Suprapubic skin (tissue), 3 donors: ENCODE measurements at regions not wholly inside any gene's neighbourhood (a gene's known extent, or its start where the extent isn't known, plus 50 kb on each side); places are given as distances from the start of the nearest gene placed in this dataset.

Experiments used
- POLR2A ChIP-seq, 2 donors: fragments of 450-650 bp; IDR thresholded peaks; one replicate each; pipeline ENCODE4 v1.6.1; 2017; ENCODE audit warnings: antibody characterized with exemption in 2 of 2, mild to moderate bottlenecking in 2 of 2, moderate library complexity in 2 of 2
- TF ChIP-seq, protein P1 (sequence below), 2 donors: fragments of 200-600 bp in 1 of 2; fragments of 450-650 bp in 1 of 2; sonication (generic) in 1 of 2; IDR thresholded peaks; one replicate each; pipeline ENCODE4 v1.5.1; 2016 to 2019; ENCODE audit warnings: antibody characterized with exemption in 2 of 2, mild to moderate bottlenecking in 1 of 2, moderate library complexity in 1 of 2

DNA sequence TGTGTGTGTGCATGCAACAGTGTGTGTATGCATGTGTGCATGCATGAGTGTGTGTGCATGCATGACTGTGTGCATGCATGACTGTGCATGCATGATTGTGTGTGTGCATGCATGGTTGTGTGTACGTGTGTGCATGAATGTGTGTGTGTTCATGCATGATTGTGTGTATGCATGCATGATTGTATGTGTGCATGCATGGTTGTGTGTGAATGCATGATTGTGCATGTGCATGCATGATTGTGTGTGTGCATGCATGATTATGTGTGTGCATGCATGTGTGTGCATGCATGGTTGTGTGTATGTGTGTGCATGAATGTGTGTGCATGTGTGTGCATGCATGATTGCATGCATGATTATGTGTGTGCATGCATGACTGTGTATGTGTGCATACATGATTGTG, 1052.0 kb downstream of the TBC1D22A start:
- TF ChIP-seq, protein P1, sequence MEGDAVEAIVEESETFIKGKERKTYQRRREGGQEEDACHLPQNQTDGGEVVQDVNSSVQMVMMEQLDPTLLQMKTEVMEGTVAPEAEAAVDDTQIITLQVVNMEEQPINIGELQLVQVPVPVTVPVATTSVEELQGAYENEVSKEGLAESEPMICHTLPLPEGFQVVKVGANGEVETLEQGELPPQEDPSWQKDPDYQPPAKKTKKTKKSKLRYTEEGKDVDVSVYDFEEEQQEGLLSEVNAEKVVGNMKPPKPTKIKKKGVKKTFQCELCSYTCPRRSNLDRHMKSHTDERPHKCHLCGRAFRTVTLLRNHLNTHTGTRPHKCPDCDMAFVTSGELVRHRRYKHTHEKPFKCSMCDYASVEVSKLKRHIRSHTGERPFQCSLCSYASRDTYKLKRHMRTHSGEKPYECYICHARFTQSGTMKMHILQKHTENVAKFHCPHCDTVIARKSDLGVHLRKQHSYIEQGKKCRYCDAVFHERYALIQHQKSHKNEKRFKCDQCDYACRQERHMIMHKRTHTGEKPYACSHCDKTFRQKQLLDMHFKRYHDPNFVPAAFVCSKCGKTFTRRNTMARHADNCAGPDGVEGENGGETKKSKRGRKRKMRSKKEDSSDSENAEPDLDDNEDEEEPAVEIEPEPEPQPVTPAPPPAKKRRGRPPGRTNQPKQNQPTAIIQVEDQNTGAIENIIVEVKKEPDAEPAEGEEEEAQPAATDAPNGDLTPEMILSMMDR (IDR thresholded peaks at IDR 0.05): no peak
- no peak for TF ChIP-seq POLR2A (IDR thresholded peaks at IDR 0.05)
